B cell (primary cell): ENCODE measurements at regions not wholly inside any gene's neighbourhood (a gene's known extent, or its start where the extent isn't known, plus 50 kb on each side); places are given as distances from the start of the nearest gene placed in this dataset.
"Not testable (repeated sequence)": the region's sequence is repeated elsewhere in the genome, so short reads cannot be mapped to it uniquely, and the experiment has no call there.

Experiments used
- ATAC-seq: fragments of 200-7000 bp; cut with Tn5 transposase; one replicate; pipeline ENCODE4 v1.10.0; 2021; ENCODE audit warnings: low read depth, mild to moderate bottlenecking, moderate number of reproducible peaks, moderate library complexity
- CTCF ChIA-PET: fragments of 350-600 bp; sonication (Branson Sonifier 250); formaldehyde crosslinking; loops from one replicate; lab custom pipeline; 2021; ENCODE audit warnings: antibody characterized with exemption, inconsistent platforms; lab: Charles Lee
- POLR2A ChIA-PET: fragments of 350-600 bp; sonication (Branson Sonifier 250); formaldehyde crosslinking; loops from one replicate; lab custom pipeline; 2021; ENCODE audit warnings: antibody characterized with exemption; lab: Charles Lee
- DNase-seq: peaks from one replicate; pipeline ENCODE4 v3.0.0; 2013
- H2AFZ ChIP-seq: 2 replicates; pipeline ENCODE4 v1.6.1; 2012; ENCODE audit warnings: mild to moderate bottlenecking, low read depth, low read length; ENCODE audit not compliant: insufficient read depth, poor library complexity, severe bottlenecking
- H3K27ac ChIP-seq, 2 donors: 1 replicate in 1 of 2; 2 replicates in 1 of 2; pipeline ENCODE4 v1.5.1; 2012 to 2013; ENCODE audit warnings: low read length in 2 of 2, mild to moderate bottlenecking in 2 of 2, moderate library complexity in 1 of 2
- H3K27me3 ChIP-seq, 4 experiments: fragments of 200-600 bp in 1 of 4; sonication (generic) in 1 of 4; replicated peaks in 1 of 4; 1 replicate in 2 of 4; 2 replicates in 2 of 4; pipeline versions ENCODE4 v1.6.1 to v1.7.0; 2013 to 2016; ENCODE audit warnings: low read length in 3 of 4, mild to moderate bottlenecking in 2 of 4, mixed read lengths in 1 of 4, moderate library complexity in 1 of 4; ENCODE audit not compliant: insufficient read depth in 4 of 4, control insufficient read depth in 3 of 4; ENCODE audit errors: control extremely low read depth in 1 of 4
- H3K36me3 ChIP-seq, 2 experiments: replicated peaks in 1 of 2; 1 replicate in 1 of 2; 2 replicates in 1 of 2; pipeline versions ENCODE4 v1.6.1 to v1.7.1; 2013; ENCODE audit warnings: low read length in 1 of 2; ENCODE audit not compliant: insufficient read depth in 2 of 2, control insufficient read depth in 1 of 2; ENCODE audit errors: control extremely low read depth in 1 of 2, extremely low read depth in 1 of 2
- H3K4me1 ChIP-seq, 2 donors: fragments of 200-600 bp in 1 of 2; sonication (generic) in 1 of 2; 1 replicate in 1 of 2; 2 replicates in 1 of 2; pipeline versions ENCODE4 v1.5.1 to v1.6.1; 2013 to 2017; ENCODE audit warnings: low read length in 2 of 2; ENCODE audit not compliant: control insufficient read depth in 2 of 2, insufficient read depth in 2 of 2
- H3K4me2 ChIP-seq: replicated peaks from 2 replicates; pipeline ENCODE3; 2012; ENCODE audit warnings: mild to moderate bottlenecking, low read depth, low read length; ENCODE audit not compliant: poor library complexity, severe bottlenecking
- H3K4me3 ChIP-seq, 5 experiments: fragments of 200-600 bp in 1 of 5; sonication (generic) in 1 of 5; 1 replicate in 3 of 5; 2 replicates in 2 of 5; pipeline versions ENCODE4 v1.5.1 to v1.7.0; 2011 to 2016; ENCODE audit warnings: low read length in 4 of 5, mild to moderate bottlenecking in 4 of 5, low read depth in 2 of 5, control low read depth in 1 of 5, moderate library complexity in 1 of 5; ENCODE audit not compliant: insufficient read depth in 1 of 5; ENCODE audit errors: control extremely low read depth in 1 of 5, extremely low read depth in 1 of 5
- H3K79me2 ChIP-seq: fragments of 200-600 bp; sonication (generic); one replicate; pipeline ENCODE4 v1.6.0; 2016; ENCODE audit warnings: low read length; ENCODE audit not compliant: control insufficient read depth, insufficient read depth
- H3K9ac ChIP-seq: fragments of 200-600 bp; sonication (generic); 2 replicates; pipeline ENCODE4 v1.6.1; 2017; ENCODE audit warnings: mild to moderate bottlenecking, low read length, moderate library complexity
- H3K9me3 ChIP-seq, 3 donors: one replicate each; pipeline versions ENCODE4 v1.6.1 to v1.7.1; 2013; ENCODE audit warnings: low read length in 2 of 3; ENCODE audit not compliant: control insufficient read depth in 2 of 3, insufficient read depth in 1 of 3; ENCODE audit errors: control extremely low read depth in 1 of 3
- H4K20me1 ChIP-seq: 2 replicates; pipeline ENCODE4 v1.6.0; 2012; ENCODE audit warnings: mild to moderate bottlenecking, low read length; ENCODE audit not compliant: insufficient read depth, control insufficient read depth, poor library complexity, severe bottlenecking
- H3K27ac Mint-ChIP-seq: one replicate; pipeline ENCODE4 v1.8.0; 2021; ENCODE audit warnings: mixed read lengths
- H3K27me3 Mint-ChIP-seq: one replicate; pipeline ENCODE4 v1.8.0; 2021; ENCODE audit warnings: mixed read lengths
- H3K4me1 Mint-ChIP-seq: one replicate; pipeline ENCODE4 v1.8.0; 2021; ENCODE audit warnings: mixed read lengths
- H3K4me3 Mint-ChIP-seq: one replicate; pipeline ENCODE4 v1.8.0; 2021; ENCODE audit warnings: mixed read lengths
- H3K9me3 Mint-ChIP-seq: one replicate; pipeline ENCODE4 v1.8.0; 2022; ENCODE audit warnings: mixed read lengths; ENCODE audit not compliant: insufficient read depth
- CTCF ChIP-seq: fragments of 200-600 bp; IDR thresholded peaks from one replicate; pipeline ENCODE4 v1.8.0; 2022; ENCODE audit warnings: antibody characterized with exemption, mild to moderate bottlenecking
- EZH2 ChIP-seq: IDR thresholded peaks from 2 replicates; pipeline ENCODE4 v1.6.1; 2012; ENCODE audit warnings: borderline replicate concordance, low read depth, mild to moderate bottlenecking, moderate library complexity, low read length; ENCODE audit not compliant: insufficient read depth, poor library complexity, severe bottlenecking
- WGBS: methylation state at CpG from one replicate; pipeline ENCODE4 v1.1.5; 2013; ENCODE audit warnings: missing lambda C conversion rate; ENCODE audit not compliant: insufficient coverage; 5-methylcytosine and 5-hydroxymethylcytosine counted together
- intact Hi-C: fragments of 100-400 bp; cut with micrococcal nuclease; formaldehyde crosslinking; loops from one replicate; pipeline ENCODE4 v1.10.0; 2022

GRCh38 chr4:186368281-186368680 lies 102.3 kb downstream of the F11 start:
- H3K4me1 Mint-ChIP-seq = no peaks in the 10 kb centered on the region
- no peak for ATAC-seq
- H3K36me3 ChIP-seq = no peaks in the 10 kb centered on the region
- H3K27me3 ChIP-seq = no peaks in the 10 kb centered on the region
- no peak overlapping the region for H3K27ac ChIP-seq
- H2AFZ ChIP-seq = no peak overlapping the region
- intact Hi-C loops = no loop called here
- H3K79me2 ChIP-seq = no peaks in the 10 kb centered on the region
- ChIA-PET CTCF (no interaction called here), POLR2A (no interaction called here)
- no peak overlapping the region for H3K27ac Mint-ChIP-seq
- no peaks in the 10 kb centered on the region for H4K20me1 ChIP-seq
- WGBS = 92% methylated on average over 4 of the region's 4 CpGs
- H3K9me3 Mint-ChIP-seq = peaks cover 11% of the 10 kb centered on the region
- H3K4me3 Mint-ChIP-seq = no peak overlapping the region
- H3K27me3 Mint-ChIP-seq = no peaks in the 10 kb centered on the region
- no peak overlapping the region for H3K4me3 ChIP-seq
- peaks cover 0 to 18% (median 8%) of the 10 kb centered on the region in 3 donors for H3K9me3 ChIP-seq
- no peak overlapping the region for H3K4me2 ChIP-seq
- DNase-seq = no peak
- H3K9ac ChIP-seq = no peak overlapping the region
- no peaks in the 10 kb centered on the region for H3K4me1 ChIP-seq
- TF ChIP-seq EZH2 (no peak), CTCF (no peak)

GRCh38 chr4:186366326-186366725 lies 100.3 kb downstream of the F11 start:
- no peak for ATAC-seq
- POLR2A ChIA-PET = no interaction called here

GRCh38 chr4:186363038-186363437 lies 97.0 kb downstream of the F11 start:
- not testable (repeated sequence) for H3K4me1 Mint-ChIP-seq, ATAC-seq
- peaks cover 11% of the 10 kb centered on the region for H3K9me3 Mint-ChIP-seq

More at GRCh38 chr4:186366326-186366725, 100.3 kb downstream of the F11 start:
- Mint-ChIP-seq H3K27ac (no peak overlapping the region), H3K9me3 (peaks cover 11% of the 10 kb centered on the region), H3K4me3 (no peak overlapping the region), H3K4me1 (no peaks in the 10 kb centered on the region), H3K27me3 (no peaks in the 10 kb centered on the region)
- CTCF ChIA-PET = no interaction called here
- Histone ChIP-seq H3K4me3 (no peak overlapping the region), H3K79me2 (no peaks in the 10 kb centered on the region), H2AFZ (no peak overlapping the region), H3K36me3 (no peaks in the 10 kb centered on the region), H3K4me2 (no peak overlapping the region), H3K27me3 (no peaks in the 10 kb centered on the region), H3K27ac (no peak overlapping the region), H4K20me1 (no peaks in the 10 kb centered on the region), H3K4me1 (no peaks in the 10 kb centered on the region), H3K9ac (no peak overlapping the region), H3K9me3 (peaks cover 0 to 24% (median 8%) of the 10 kb centered on the region in 3 donors)
- intact Hi-C loops = no loop called here
- no peak for DNase-seq
- 100% methylated on average over 1 of the region's 5 CpGs for WGBS
- TF ChIP-seq EZH2 (no peak), CTCF (no peak)

More at GRCh38 chr4:186363038-186363437, 97.0 kb downstream of the F11 start:
- H3K79me2 ChIP-seq, CTCF ChIA-PET, H3K4me3 Mint-ChIP-seq, H3K4me1 ChIP-seq, H2AFZ ChIP-seq, H3K4me2 ChIP-seq, H3K4me3 ChIP-seq, H3K27me3 ChIP-seq, H3K27ac ChIP-seq, DNase-seq, POLR2A ChIA-PET, H3K27me3 Mint-ChIP-seq, intact Hi-C loops, H3K27ac Mint-ChIP-seq, H3K36me3 ChIP-seq, H3K9ac ChIP-seq, H4K20me1 ChIP-seq: not testable (repeated sequence)
- 93% methylated on average over 3 of the region's 6 CpGs for WGBS
- peaks cover 0 to 24% (median 8%) of the 10 kb centered on the region in 3 donors for H3K9me3 ChIP-seq
